NCI-H146 treated with DMSO at 0.1 percent for 48 hours (cell line): ENCODE measurements at regions not wholly inside any gene's neighbourhood (a gene's known extent, or its start where the extent isn't known, plus 50 kb on each side); places are given as distances from the start of the nearest gene placed in this dataset.

ENCODE experiments used
- DNase-seq: peaks from one replicate; lab custom pipeline; 2025; ENCODE audit not compliant: unreplicated experiment; lab: John Stamatoyannopoulos, UW

DNA sequence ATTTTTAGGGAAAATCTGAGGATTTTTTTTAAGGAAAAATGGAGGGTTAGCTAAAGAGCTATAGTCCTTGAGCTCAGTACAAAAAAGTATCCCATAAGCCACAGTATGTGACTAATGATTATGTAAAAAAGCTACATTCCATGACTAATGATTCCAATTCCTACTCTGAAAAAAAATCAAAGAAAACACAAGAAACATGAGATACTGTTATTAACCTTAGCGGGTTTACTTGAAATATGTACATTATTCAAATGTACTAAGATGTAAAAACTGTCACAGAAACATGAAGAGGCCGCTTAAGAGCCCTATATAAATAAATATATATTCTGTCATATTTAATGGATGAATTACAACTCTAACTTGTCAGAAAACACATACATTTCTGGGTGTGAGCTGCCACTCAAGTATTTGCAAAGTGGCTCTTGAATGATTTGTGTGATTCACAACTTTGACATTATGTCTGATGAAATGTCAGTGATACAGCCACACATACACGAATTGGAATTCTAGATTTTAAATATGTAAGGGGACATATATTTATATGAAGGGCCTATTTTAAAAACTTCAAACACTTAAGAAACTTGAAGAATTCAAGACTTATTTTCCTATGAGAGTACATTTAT is 518.7 kb upstream of the SUCLG2 start:
- no peak for DNase-seq

- no peak for DNase-seq
Observed at GRCh38 chr3:68172039-68172438, 517.6 kb upstream of the SUCLG2 start.

DNA sequence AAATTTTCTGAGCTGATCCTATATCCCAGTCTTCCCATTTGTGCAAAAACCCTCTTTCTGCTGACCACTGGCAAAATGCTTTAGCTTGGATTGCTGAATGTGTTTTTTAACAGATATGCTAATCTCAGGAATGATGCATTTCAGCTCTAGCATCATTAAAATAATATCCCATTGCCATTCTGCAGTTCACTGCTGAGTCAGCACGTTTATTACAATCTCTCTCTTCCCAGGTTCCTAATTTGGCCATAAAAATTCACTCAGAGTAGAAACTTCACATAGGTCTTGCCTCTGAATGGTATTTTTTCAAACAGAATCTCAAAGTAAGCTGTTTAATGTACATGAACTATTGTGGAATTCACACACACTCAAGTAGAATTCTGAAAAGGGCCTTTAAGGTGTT is 509.6 kb upstream of the SUCLG2 start:
- no peak for DNase-seq

- DNase-seq: no peak
Observed at GRCh38 chr3:68163062-68163461, 508.6 kb upstream of the SUCLG2 start.

GRCh38 chr3:68162644-68163043 is 508.2 kb upstream of the SUCLG2 start:
- no peak for DNase-seq

DNA sequence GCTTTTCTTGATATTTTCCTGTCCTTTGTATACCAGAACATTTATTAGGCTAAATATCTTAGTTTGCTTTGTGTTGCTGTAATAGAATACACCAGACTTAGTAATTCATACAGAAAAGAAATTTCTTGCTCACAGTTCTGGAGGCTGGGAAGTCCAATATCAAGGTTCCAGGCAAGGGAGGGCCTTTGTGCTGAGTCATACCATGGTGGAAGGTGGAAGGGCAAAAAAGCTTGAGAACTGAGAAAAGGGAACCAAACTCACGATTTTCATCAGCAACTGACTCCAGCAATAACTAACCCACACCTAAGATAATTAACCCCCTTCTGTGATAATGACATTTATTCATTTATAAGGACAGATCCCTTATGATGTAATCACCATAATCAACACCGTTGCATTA is 496.9 kb upstream of the SUCLG2 start:
- peak; percentile 13 for DNase-seq

- DNase-seq: no peak
Observed at GRCh38 chr3:68148447-68148846, 494.0 kb upstream of the SUCLG2 start.

DNA sequence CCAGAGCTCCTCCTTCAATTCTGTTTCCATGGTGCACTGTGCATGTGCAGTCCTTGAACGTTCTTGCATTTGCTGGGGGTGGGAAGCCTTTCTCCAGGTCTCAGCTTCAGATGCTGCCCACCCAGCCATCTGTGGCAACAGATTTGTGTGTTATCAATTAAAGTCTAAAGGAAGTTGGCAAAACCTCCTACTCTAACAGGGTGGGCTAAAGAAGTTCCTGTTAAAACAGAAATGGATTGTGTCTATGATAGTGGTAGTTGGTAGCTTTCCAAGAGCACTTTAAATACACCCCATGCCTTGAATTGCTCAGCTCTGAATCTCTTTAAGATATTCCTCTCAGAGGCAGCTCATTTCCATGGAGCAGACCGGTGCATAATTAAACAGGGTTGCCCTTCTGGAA is 488.0 kb upstream of the SUCLG2 start:
- DNase-seq: no peak

- no peak for DNase-seq
Observed at GRCh38 chr3:68139897-68140296, 485.5 kb upstream of the SUCLG2 start.

GRCh38 chr3:68136411-68136810 is 482.0 kb upstream of the SUCLG2 start:
- no peak for DNase-seq

- DNase-seq: peak; percentile 65
Observed at GRCh38 chr3:68135067-68135466, 480.7 kb upstream of the SUCLG2 start.

DNA sequence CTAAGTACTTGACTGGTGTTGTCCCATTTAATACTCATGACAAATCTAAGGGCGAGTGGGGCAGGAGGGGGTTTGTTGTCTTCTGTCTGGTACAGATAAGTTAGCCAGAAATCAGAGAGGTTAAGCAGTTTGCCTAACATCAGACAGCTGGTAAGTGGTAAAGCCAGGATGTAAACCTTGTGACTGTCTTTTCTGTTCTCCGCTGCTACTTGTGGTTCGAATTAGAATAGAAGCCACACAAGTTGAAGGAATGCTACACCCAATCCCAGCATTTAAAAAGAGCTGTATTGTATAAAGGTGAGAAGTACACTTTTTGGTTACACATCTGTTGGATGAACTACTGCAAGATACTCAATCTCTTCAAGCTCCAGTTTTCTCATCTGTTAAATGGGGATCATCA is 474.7 kb upstream of the SUCLG2 start:
- no peak for DNase-seq

DNA sequence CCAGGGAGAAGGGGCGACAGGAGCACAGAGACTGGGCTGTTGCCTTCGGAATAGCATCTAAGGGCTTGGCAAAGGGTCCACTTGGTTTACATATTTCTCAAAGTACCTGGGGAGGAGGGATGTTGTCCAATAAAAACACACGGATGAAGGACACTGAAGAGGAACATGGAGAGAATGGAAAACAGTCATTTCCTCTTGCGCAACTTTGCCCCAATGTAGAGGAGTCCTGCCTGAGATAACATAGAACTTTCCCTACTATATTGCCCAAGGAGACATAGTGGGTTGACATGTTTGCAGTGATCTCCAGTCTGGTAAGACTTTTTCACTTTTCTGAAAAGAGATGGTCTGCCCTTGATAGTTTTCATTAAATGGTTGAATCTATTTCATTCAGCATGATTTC is 468.8 kb upstream of the SUCLG2 start:
- DNase-seq: no peak

GRCh38 chr3:68121287-68121686 is 466.9 kb upstream of the SUCLG2 start:
- DNase-seq: no peak

DNA sequence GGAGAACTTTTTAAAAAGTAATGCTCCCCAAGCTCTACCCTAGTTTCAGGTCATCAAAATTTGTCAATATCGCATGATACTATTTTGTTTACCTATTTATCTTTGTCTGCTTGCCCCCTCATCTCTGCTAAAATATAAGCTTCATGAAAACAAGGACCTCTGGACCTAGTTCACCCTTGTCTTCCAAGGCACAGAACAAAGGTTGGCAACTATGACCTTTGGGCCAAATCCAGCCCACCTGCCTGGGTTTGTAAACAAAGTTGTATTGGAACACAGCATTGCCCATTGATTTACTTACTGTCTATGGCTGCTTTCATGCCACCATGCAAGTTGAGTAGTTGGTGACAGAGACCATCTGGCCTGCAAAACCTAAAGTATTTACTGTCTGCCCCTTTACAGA is 462.2 kb upstream of the SUCLG2 start:
- no peak for DNase-seq

- DNase-seq: no peak
Observed at GRCh38 chr3:68103811-68104210, 449.4 kb upstream of the SUCLG2 start.

- DNase-seq: no peak
Observed at GRCh38 chr3:68090571-68090970, 436.2 kb upstream of the SUCLG2 start.

- DNase-seq: no peak
Observed at GRCh38 chr3:68089572-68090011, 435.2 kb upstream of the SUCLG2 start.

GRCh38 chr3:68088636-68089035 is 434.2 kb upstream of the SUCLG2 start:
- no peak for DNase-seq

GRCh38 chr3:68088216-68088615 is 433.8 kb upstream of the SUCLG2 start:
- no peak for DNase-seq

- DNase-seq: no peak
Observed at GRCh38 chr3:68072062-68072461, 417.6 kb upstream of the SUCLG2 start.

DNA sequence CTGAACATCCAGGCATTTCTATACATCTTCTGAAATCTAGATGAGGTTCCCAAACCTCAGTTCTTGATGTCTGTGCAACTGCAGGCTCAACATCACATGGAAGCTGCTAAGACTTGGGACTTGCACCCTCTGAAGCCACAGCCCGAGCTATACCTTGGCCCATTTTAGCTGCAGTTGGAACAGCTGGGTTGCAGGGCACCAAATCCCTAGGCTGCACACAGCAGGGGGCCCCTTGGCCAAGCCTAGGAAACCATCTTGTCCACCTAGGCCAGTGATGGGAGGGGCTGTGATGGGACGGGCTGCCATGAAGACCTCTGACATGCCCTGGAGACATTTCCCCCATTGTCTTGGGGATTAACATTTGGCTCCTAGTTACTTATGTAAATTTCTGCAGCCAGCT is 415.8 kb upstream of the SUCLG2 start:
- no peak for DNase-seq

GRCh38 chr3:68067314-68067713 is 412.9 kb upstream of the SUCLG2 start:
- no peak for DNase-seq

- no peak for DNase-seq
Observed at GRCh38 chr3:68062926-68063325, 408.5 kb upstream of the SUCLG2 start.
